K562 (cell line): ENCODE measurements at regions not wholly inside any gene's neighbourhood (a gene's known extent, or its start where the extent isn't known, plus 50 kb on each side); places are given as distances from the start of the nearest gene placed in this dataset.

Source experiments
- ATF6 ChIP-seq: sonication (generic); formaldehyde crosslinking; IDR thresholded peaks from 2 replicates; pipeline ENCODE4 v1.4.0; 2020; ENCODE audit warnings: mild to moderate bottlenecking, missing genetic modification reagents
- CTCF ChIP-seq, 3 experiments: IDR thresholded peaks in 2 of 3; conservative IDR thresholded peaks in 1 of 3; 2 replicates each; pipeline ENCODE4 v1.5.1; 2011 to 2012; ENCODE audit warnings: low read length in 3 of 3, mild to moderate bottlenecking in 3 of 3, control low read depth in 2 of 3, improper control_type of control experiment in 1 of 3, inconsistent platforms in 1 of 3, low read depth in 1 of 3, mixed read lengths in 1 of 3, moderate library complexity in 1 of 3; ENCODE audit not compliant: insufficient read depth in 2 of 3
- EZH2 ChIP-seq: IDR thresholded peaks from 2 replicates; pipeline ENCODE4 v1.6.1; 2012; ENCODE audit warnings: low read depth, mild to moderate bottlenecking, inconsistent platforms, low read length, borderline replicate concordance
- HDAC1 ChIP-seq, 2 experiments: fragments of 450-650 bp; IDR thresholded peaks; 2 replicates each; pipeline ENCODE4 v1.6.1; 2016 to 2017; ENCODE audit warnings: inconsistent platforms in 1 of 2, mild to moderate bottlenecking in 1 of 2, moderate library complexity in 1 of 2
- HDGF ChIP-seq: fragments of 450-650 bp; IDR thresholded peaks from 2 replicates; pipeline ENCODE4 v1.6.1; 2016
- KLF16 ChIP-seq: IDR thresholded peaks from 2 replicates; pipeline ENCODE4 v1.6.1; 2016; ENCODE audit warnings: antibody characterized with exemption
- RAD21 ChIP-seq, 2 experiments: fragments of 250-450 bp in 1 of 2; fragments of 450-650 bp in 1 of 2; sonication (Bioruptor Pico) in 1 of 2; formaldehyde crosslinking in 1 of 2; IDR thresholded peaks in 1 of 2; conservative IDR thresholded peaks in 1 of 2; 2 replicates each; pipeline versions ENCODE4 v1.4.0 to v1.8.0; 2020 to 2022; ENCODE audit warnings: mild to moderate bottlenecking in 2 of 2, moderate library complexity in 1 of 2
- RAD51 ChIP-seq: fragments of 450-650 bp; IDR thresholded peaks from 2 replicates; pipeline ENCODE4 v1.7.1; 2016; ENCODE audit warnings: low read depth, mild to moderate bottlenecking, borderline replicate concordance
- TARDBP ChIP-seq: fragments of 450-650 bp; IDR thresholded peaks from 2 replicates; pipeline ENCODE4 v1.6.1; 2016
- TGIF2 ChIP-seq: sonication (generic); formaldehyde crosslinking; IDR thresholded peaks from 2 replicates; pipeline ENCODE4 v1.8.1; 2022; ENCODE audit warnings: mild to moderate bottlenecking, missing genetic modification reagents, moderate library complexity
- TF ChIP-seq, protein P1 (sequence below): sonication (generic); formaldehyde crosslinking; IDR thresholded peaks from 2 replicates; pipeline ENCODE4 v1.8.1; 2023; ENCODE audit warnings: mild to moderate bottlenecking, missing genetic modification reagents
- TF ChIP-seq, protein P2 (sequence below): sonication (generic); IDR thresholded peaks from 2 replicates; pipeline ENCODE4 v1.6.1; 2016

DNA sequence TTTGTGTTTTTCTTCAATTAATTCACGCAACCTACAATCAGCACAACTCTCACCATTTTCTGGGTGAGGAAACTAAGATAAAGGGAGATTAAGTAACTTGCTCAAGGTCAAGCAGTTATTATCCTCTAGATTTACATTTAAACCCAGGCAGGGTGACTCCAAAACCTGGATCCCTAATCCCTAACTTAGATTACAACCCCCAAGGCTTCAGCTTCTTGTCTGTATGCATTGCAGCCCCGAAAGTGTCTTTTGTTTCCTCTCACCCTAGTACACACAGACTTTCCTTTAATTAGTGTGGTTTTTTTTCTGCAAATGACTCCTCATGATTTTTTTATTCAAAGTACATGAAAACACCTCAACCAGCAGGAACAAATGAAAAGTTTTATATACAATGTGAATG, 748.6 kb upstream of the ADGRL2 start:
- TF ChIP-seq RAD21 (CRISPR knock-in tag; conservative IDR thresholded peaks at IDR 0.05 in 1 of 2, IDR thresholded peaks at IDR 0.05 in 1 of 2) (no peak), RAD51 (no peak), KLF16 (no peak), HDGF (no peak), HDAC1 (IDR thresholded peaks at IDR 0.05) (no peak), TARDBP (no peak), CTCF (IDR thresholded peaks at IDR 0.05 in 2 of 3, conservative IDR thresholded peaks at IDR 0.05 in 1 of 3; ENCODE audit: insufficient read depth in 2 of 3, low read depth in 1 of 3, low read length in 3 of 3) (no peak), ATF6 (no peak), EZH2 (no peak), TGIF2 (CRISPR knock-in tag) (no peak)
- TF ChIP-seq, protein P1, sequence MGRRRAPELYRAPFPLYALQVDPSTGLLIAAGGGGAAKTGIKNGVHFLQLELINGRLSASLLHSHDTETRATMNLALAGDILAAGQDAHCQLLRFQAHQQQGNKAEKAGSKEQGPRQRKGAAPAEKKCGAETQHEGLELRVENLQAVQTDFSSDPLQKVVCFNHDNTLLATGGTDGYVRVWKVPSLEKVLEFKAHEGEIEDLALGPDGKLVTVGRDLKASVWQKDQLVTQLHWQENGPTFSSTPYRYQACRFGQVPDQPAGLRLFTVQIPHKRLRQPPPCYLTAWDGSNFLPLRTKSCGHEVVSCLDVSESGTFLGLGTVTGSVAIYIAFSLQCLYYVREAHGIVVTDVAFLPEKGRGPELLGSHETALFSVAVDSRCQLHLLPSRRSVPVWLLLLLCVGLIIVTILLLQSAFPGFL (CRISPR knock-in tag), result no peak
- TF ChIP-seq, protein P2, sequence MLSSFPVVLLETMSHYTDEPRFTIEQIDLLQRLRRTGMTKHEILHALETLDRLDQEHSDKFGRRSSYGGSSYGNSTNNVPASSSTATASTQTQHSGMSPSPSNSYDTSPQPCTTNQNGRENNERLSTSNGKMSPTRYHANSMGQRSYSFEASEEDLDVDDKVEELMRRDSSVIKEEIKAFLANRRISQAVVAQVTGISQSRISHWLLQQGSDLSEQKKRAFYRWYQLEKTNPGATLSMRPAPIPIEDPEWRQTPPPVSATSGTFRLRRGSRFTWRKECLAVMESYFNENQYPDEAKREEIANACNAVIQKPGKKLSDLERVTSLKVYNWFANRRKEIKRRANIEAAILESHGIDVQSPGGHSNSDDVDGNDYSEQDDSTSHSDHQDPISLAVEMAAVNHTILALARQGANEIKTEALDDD, result no peak
